ENCODE measurements at regions not wholly inside any gene's neighbourhood (a gene's known extent, or its start where the extent isn't known, plus 50 kb on each side); places are given as distances from the start of the nearest gene placed in this dataset.

- Histone ChIP-seq H3K4me3 (ENCODE audit: low read depth, low read length) (no peak overlapping the region), H3K9ac (no peak overlapping the region), H3K27ac (no peak overlapping the region), H3K79me2 (no peaks in the 10 kb centered on the region), H3K4me2 (ENCODE audit: low read length) (no peak overlapping the region), H3K27me3 (ENCODE audit: control insufficient read depth, insufficient read depth, low read length) (no peaks in the 10 kb centered on the region), H3K4me1 (no peaks in the 10 kb centered on the region), H2AFZ (no peak overlapping the region), H3K36me3 (ENCODE audit: control insufficient read depth, insufficient read depth, low read length) (no peaks in the 10 kb centered on the region), H3K9me3 (ENCODE audit: control insufficient read depth, low read length) (no peaks in the 10 kb centered on the region)
- no peak for TF ChIP-seq CTCF (IDR thresholded peaks at IDR 0.05)
These were observed 115.8 kb downstream of the SYT10 start for GRCh38 chr12:33323823-33324222.

GRCh38 chr12:33322519-33322918 lies 117.1 kb downstream of the SYT10 start:
- Histone ChIP-seq H3K36me3 (ENCODE audit: control insufficient read depth, insufficient read depth, low read length) (no peaks in the 10 kb centered on the region), H2AFZ (no peak overlapping the region), H3K4me1 (no peaks in the 10 kb centered on the region), H3K9ac (no peak overlapping the region), H3K4me2 (ENCODE audit: low read length) (no peak overlapping the region), H3K27me3 (ENCODE audit: control insufficient read depth, insufficient read depth, low read length) (no peaks in the 10 kb centered on the region), H3K79me2 (no peaks in the 10 kb centered on the region), H3K4me3 (ENCODE audit: low read depth, low read length) (no peak overlapping the region), H3K9me3 (ENCODE audit: control insufficient read depth, low read length) (no peaks in the 10 kb centered on the region), H3K27ac (no peak overlapping the region)
- no peak for TF ChIP-seq CTCF (IDR thresholded peaks at IDR 0.05)

- Histone ChIP-seq H3K27me3 (ENCODE audit: control insufficient read depth, insufficient read depth, low read length) (no peaks in the 10 kb centered on the region), H3K4me2 (ENCODE audit: low read length) (no peak overlapping the region), H3K27ac (no peak overlapping the region), H3K9me3 (ENCODE audit: control insufficient read depth, low read length) (no peaks in the 10 kb centered on the region), H3K36me3 (ENCODE audit: control insufficient read depth, insufficient read depth, low read length) (no peaks in the 10 kb centered on the region), H2AFZ (no peak overlapping the region), H3K9ac (no peak overlapping the region), H3K79me2 (no peaks in the 10 kb centered on the region), H3K4me1 (no peaks in the 10 kb centered on the region), H3K4me3 (ENCODE audit: low read depth, low read length) (no peak overlapping the region)
- no peak for TF ChIP-seq CTCF (IDR thresholded peaks at IDR 0.05)
These were observed 121.9 kb downstream of the SYT10 start for GRCh38 chr12:33317746-33318145.

GRCh38 chr12:33314223-33314622 lies 125.4 kb downstream of the SYT10 start:
- H3K79me2 ChIP-seq: no peaks in the 10 kb centered on the region
- H3K36me3 ChIP-seq (ENCODE audit: control insufficient read depth, insufficient read depth, low read length): no peaks in the 10 kb centered on the region
- no peaks in the 10 kb centered on the region for H3K27me3 ChIP-seq (ENCODE audit: control insufficient read depth, insufficient read depth, low read length)
- H3K4me2 ChIP-seq (ENCODE audit: low read length): no peak overlapping the region
- H3K9me3 ChIP-seq (ENCODE audit: control insufficient read depth, low read length): no peaks in the 10 kb centered on the region
- no peak for TF ChIP-seq CTCF (IDR thresholded peaks at IDR 0.05)
- H3K27ac ChIP-seq: no peak overlapping the region
- H3K4me3 ChIP-seq (ENCODE audit: low read depth, low read length): no peak overlapping the region
- no peaks in the 10 kb centered on the region for H3K4me1 ChIP-seq
- no peak overlapping the region for H2AFZ ChIP-seq
- no peak overlapping the region for H3K9ac ChIP-seq

- Histone ChIP-seq H3K27me3 (ENCODE audit: control insufficient read depth, insufficient read depth, low read length) (no peaks in the 10 kb centered on the region), H3K79me2 (no peaks in the 10 kb centered on the region), H3K27ac (no peak overlapping the region), H3K36me3 (ENCODE audit: control insufficient read depth, insufficient read depth, low read length) (no peaks in the 10 kb centered on the region), H3K4me1 (no peaks in the 10 kb centered on the region), H3K4me3 (ENCODE audit: low read depth, low read length) (no peak overlapping the region), H2AFZ (no peak overlapping the region), H3K9me3 (ENCODE audit: control insufficient read depth, low read length) (no peaks in the 10 kb centered on the region), H3K9ac (no peak overlapping the region), H3K4me2 (ENCODE audit: low read length) (no peak overlapping the region)
- no peak for TF ChIP-seq CTCF (IDR thresholded peaks at IDR 0.05)
These were observed 126.1 kb downstream of the SYT10 start for GRCh38 chr12:33313476-33313875.

Measured in parathyroid adenoma (tissue), 2 donors.